HG03575 (cell line): ENCODE measurements at regions not wholly inside any gene's neighbourhood (a gene's known extent, or its start where the extent isn't known, plus 50 kb on each side); places are given as distances from the start of the nearest gene placed in this dataset.

ENCODE experiments used
- ATAC-seq: cut with Tn5 transposase; IDR thresholded peaks from one replicate; pipeline ENCODE4 v1.9.1; 2021; ENCODE audit not compliant: unreplicated experiment, insufficient number of reproducible peaks, low FRiP score; ENCODE audit errors: extremely low read depth

- no peak for ATAC-seq
These were observed 136.3 kb upstream of the ASTN2 start for GRCh38 chr9:117551171-117551570.

GRCh38 chr9:117549444-117549843 is 134.6 kb upstream of the ASTN2 start:
- no peak for ATAC-seq

GRCh38 chr9:117548556-117548955 is 133.7 kb upstream of the ASTN2 start:
- ATAC-seq = no peak

- ATAC-seq = no peak
These were observed 133.0 kb upstream of the ASTN2 start for GRCh38 chr9:117547904-117548303.

- no peak for ATAC-seq
These were observed 132.2 kb upstream of the ASTN2 start for GRCh38 chr9:117546894-117547678.

GRCh38 chr9:117545846-117546245 is 131.0 kb upstream of the ASTN2 start:
- ATAC-seq = no peak

GRCh38 chr9:117543089-117543488 is 128.2 kb upstream of the ASTN2 start:
- no peak for ATAC-seq

GRCh38 chr9:117542021-117542420 is 127.2 kb upstream of the ASTN2 start:
- no peak for ATAC-seq

GRCh38 chr9:117541181-117541580 is 126.3 kb upstream of the ASTN2 start:
- no peak for ATAC-seq

GRCh38 chr9:117535973-117536372 is 121.1 kb upstream of the ASTN2 start:
- no peak for ATAC-seq

GRCh38 chr9:117535434-117535833 is 120.6 kb upstream of the ASTN2 start:
- no peak for ATAC-seq

- no peak for ATAC-seq
These were observed 113.4 kb upstream of the ASTN2 start for GRCh38 chr9:117528225-117528624.

- no peak for ATAC-seq
These were observed 111.8 kb upstream of the ASTN2 start for GRCh38 chr9:117526674-117527073.

- ATAC-seq = no peak
These were observed 108.8 kb upstream of the ASTN2 start for GRCh38 chr9:117523531-117524153.

GRCh38 chr9:117521293-117521692 is 106.4 kb upstream of the ASTN2 start:
- ATAC-seq = no peak

- ATAC-seq = no peak
These were observed 102.1 kb upstream of the ASTN2 start for GRCh38 chr9:117516676-117517632.

GRCh38 chr9:117511852-117512481 is 97.1 kb upstream of the ASTN2 start:
- ATAC-seq = no peak

- ATAC-seq = no peak
These were observed 81.5 kb upstream of the ASTN2 start for GRCh38 chr9:117496307-117496706.

GRCh38 chr9:117494401-117495090 is 79.7 kb upstream of the ASTN2 start:
- no peak for ATAC-seq
